ENCODE measurements at regions not wholly inside any gene's neighbourhood (a gene's known extent, or its start where the extent isn't known, plus 50 kb on each side); places are given as distances from the start of the nearest gene placed in this dataset.

DNA sequence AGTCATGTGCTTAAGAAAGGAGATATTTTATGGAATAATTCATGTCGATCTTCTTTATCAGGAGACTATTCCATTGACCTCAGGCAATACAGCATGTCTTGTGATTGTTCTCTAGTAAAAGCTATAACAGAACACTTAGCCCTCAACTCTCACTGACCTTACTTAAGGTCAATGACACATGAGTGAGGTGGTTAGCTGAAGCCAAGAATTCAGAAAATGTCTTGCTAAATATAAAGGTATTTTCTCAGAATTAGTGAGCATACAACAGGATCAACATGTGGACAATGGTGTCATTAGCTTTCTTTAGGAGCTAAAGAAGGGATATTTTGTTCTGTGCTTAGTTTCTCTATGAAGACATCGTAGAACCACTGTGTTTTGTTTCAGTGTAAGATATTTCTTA is 1730.4 kb upstream of the SLC10A2 start:
- no peak for TF ChIP-seq EP300 (IDR thresholded peaks at IDR 0.05; ENCODE audit: borderline replicate concordance)
- TF ChIP-seq, protein P1, sequence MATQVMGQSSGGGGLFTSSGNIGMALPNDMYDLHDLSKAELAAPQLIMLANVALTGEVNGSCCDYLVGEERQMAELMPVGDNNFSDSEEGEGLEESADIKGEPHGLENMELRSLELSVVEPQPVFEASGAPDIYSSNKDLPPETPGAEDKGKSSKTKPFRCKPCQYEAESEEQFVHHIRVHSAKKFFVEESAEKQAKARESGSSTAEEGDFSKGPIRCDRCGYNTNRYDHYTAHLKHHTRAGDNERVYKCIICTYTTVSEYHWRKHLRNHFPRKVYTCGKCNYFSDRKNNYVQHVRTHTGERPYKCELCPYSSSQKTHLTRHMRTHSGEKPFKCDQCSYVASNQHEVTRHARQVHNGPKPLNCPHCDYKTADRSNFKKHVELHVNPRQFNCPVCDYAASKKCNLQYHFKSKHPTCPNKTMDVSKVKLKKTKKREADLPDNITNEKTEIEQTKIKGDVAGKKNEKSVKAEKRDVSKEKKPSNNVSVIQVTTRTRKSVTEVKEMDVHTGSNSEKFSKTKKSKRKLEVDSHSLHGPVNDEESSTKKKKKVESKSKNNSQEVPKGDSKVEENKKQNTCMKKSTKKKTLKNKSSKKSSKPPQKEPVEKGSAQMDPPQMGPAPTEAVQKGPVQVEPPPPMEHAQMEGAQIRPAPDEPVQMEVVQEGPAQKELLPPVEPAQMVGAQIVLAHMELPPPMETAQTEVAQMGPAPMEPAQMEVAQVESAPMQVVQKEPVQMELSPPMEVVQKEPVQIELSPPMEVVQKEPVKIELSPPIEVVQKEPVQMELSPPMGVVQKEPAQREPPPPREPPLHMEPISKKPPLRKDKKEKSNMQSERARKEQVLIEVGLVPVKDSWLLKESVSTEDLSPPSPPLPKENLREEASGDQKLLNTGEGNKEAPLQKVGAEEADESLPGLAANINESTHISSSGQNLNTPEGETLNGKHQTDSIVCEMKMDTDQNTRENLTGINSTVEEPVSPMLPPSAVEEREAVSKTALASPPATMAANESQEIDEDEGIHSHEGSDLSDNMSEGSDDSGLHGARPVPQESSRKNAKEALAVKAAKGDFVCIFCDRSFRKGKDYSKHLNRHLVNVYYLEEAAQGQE (IDR thresholded peaks at IDR 0.05; ENCODE audit: low read depth) = no peak
- no peak for TF ChIP-seq RAD21 (IDR thresholded peaks at IDR 0.05; ENCODE audit: low read depth)
- TF ChIP-seq TCF12 (IDR thresholded peaks at IDR 0.05; ENCODE audit: low read depth) = no peak
- TF ChIP-seq TAF1 (IDR thresholded peaks at IDR 0.05; ENCODE audit: low read depth) = no peak
- no peak for TF ChIP-seq CEBPB (IDR thresholded peaks at IDR 0.05)
- no peak for TF ChIP-seq ZBTB7A (IDR thresholded peaks at IDR 0.05; ENCODE audit: low read depth)
- TF ChIP-seq, protein P2, sequence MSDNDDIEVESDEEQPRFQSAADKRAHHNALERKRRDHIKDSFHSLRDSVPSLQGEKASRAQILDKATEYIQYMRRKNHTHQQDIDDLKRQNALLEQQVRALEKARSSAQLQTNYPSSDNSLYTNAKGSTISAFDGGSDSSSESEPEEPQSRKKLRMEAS (IDR thresholded peaks at IDR 0.05) = no peak
- no peak for TF ChIP-seq YY1 (IDR thresholded peaks at IDR 0.05; ENCODE audit: low read depth)
- TF ChIP-seq, protein P3, sequence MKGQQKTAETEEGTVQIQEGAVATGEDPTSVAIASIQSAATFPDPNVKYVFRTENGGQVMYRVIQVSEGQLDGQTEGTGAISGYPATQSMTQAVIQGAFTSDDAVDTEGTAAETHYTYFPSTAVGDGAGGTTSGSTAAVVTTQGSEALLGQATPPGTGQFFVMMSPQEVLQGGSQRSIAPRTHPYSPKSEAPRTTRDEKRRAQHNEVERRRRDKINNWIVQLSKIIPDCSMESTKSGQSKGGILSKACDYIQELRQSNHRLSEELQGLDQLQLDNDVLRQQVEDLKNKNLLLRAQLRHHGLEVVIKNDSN (IDR thresholded peaks at IDR 0.05) = no peak
- no peak for TF ChIP-seq CREB1 (IDR thresholded peaks at IDR 0.05; ENCODE audit: low read depth)
